HL-60/S4 (cell line): ENCODE measurements at regions not wholly inside any gene's neighbourhood (a gene's known extent, or its start where the extent isn't known, plus 50 kb on each side); places are given as distances from the start of the nearest gene placed in this dataset.
"Not testable (repeated sequence)": the region's sequence is repeated elsewhere in the genome, so short reads cannot be mapped to it uniquely, and the experiment has no call there.

Experiments
- in situ Hi-C: fragments of 300-500 bp; cut with MboI; formaldehyde crosslinking; loops from 2 replicates; pipeline ENCODE4 v1.14.3; 2022; ENCODE audit warnings: low sequenced_read_pairs

GRCh38 chr1:195851804-195852203 is 756.4 kb downstream of the KCNT2 start:
- in situ Hi-C loops: no loop called here

GRCh38 chr1:195851016-195851601 is 757.1 kb downstream of the KCNT2 start:
- in situ Hi-C loops: no loop called here

- in situ Hi-C loops: no loop called here
These were observed 759.1 kb downstream of the KCNT2 start for GRCh38 chr1:195849180-195849579.

GRCh38 chr1:195847957-195848875 is 760.0 kb downstream of the KCNT2 start:
- in situ Hi-C loops: not testable (repeated sequence)

GRCh38 chr1:195831789-195832188 is 776.5 kb downstream of the KCNT2 start:
- in situ Hi-C loops: no loop called here

DNA sequence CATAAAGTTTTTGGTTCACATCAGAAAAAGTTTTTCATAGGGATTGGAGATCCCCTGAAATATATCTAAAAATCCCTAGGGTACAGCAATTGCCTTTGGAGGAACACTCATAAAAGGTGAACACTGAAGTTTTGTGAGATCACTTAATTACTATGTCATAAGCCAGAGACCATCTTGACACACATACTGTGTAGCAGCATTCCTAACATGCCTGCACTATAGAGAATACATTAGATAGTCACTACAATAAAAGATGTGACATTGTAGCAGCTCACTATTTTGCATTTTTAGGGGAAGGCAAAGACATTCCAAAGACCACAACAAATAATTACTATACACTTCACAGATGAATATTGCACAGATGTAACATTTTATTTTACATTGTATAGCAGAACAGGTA is 779.9 kb downstream of the KCNT2 start:
- in situ Hi-C loops: no loop called here

GRCh38 chr1:195820925-195821324 is 787.3 kb downstream of the KCNT2 start:
- in situ Hi-C loops: no loop called here

DNA sequence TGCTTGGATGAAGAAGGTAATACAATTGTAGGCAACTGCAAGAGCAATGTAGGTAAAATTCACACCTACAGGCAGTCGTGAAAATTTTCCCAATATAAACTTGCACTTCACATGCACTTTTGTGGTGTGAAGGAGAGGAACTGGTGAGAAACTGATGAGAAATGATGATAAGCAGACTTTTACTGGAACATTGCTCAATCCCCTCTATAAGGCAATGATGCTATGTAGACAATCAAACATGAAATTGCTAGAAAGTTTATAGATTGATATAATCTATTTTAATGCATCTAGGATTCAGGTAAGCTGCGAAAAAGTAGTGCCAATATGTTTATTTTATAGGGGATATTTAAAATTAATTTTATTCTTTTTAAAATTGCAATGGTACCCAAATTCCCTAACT is 802.2 kb downstream of the KCNT2 start:
- in situ Hi-C loops: no loop called here

DNA sequence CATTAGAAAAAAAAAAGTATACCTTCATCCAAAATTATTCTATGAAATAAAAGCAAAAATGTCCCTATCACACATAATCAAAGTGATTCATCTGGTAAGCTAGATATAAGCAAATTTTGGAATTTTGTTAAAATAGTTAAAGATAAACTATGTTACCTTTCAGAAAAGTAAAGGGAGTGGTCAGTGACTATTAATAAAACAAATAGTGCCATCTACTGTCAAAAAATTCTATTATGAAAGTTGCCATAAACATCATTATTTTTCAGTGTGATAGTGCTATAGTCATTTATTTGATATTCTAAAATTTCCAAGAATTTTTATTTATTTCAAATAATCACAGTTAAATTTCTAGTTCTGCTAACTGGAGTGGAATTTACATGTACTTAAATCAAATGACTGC is 803.7 kb downstream of the KCNT2 start:
- in situ Hi-C loops: no loop called here

DNA sequence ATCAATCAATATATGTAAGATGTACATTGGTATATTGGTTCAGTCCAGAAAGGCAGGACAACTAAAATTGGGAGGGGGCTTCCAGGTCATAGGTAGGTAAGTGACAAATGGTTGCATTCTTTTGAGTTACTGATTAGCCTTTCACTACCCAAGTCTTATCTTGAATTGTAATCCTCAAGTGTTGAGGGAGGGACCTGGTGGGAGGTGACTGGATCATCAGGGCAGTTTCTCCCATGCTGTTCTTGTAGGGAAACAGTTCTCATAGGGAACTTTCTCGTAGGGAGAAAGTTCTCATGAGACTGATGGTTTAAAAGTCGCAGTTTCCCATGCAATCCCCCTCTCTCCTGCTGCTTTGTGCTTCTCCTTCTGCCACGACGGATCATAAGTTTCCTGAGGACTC is 809.2 kb downstream of the KCNT2 start:
- in situ Hi-C loops: no loop called here

- in situ Hi-C loops: no loop called here
These were observed 814.0 kb downstream of the KCNT2 start for GRCh38 chr1:195794225-195794624.

DNA sequence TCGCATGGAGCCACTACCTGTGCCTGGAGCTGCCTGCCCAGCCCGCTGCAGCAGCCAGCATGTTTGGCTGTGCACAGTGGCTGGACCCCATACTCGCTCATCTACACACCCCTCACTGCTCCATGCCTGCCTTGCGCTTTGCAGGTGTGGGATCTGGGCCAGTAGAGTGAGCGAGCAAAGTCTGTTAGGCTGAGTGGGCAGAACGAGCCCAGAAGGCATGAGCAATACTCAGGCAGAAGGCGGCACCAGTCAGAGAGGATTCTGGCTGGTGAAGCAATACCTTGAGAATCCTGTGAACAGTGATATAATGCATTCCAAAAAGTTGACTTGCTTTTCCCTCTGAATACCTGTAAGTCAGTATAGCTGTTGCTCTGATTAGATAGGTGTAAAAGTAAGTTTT is 816.4 kb downstream of the KCNT2 start:
- in situ Hi-C loops: no loop called here

DNA sequence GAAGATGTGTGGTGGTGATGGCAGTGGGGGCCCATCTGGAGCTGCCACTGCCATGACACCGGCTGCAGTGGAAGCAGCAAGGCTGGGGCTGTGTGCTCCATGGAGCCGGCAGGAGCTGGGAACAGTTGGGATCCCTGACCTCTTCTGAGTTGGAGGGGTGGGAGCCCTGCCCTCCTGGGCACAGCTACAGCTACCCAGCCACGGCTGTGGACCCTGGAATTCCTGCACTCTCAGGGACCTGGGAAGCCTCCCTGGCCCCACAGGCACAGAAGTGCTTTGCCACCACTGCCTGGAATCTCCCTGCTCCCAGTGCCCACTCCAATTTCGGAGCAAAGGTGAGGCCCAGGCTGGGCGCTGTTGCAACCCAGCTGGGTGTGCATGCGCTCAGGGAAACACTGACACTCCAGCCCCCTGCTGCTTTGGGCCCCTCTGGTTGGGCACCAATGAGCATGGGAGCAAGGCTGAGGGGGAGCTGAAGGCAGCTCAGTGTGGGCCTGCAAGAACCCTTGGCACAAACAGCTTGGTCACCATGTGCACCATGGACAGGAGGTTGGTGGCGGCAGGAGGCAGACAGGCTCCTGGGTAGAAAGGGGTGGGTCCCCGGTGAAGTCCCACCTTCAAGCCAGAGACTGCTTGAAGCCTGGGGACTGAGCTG is 817.6 kb downstream of the KCNT2 start:
- in situ Hi-C loops: no loop called here

- in situ Hi-C loops: no loop called here
These were observed 818.9 kb downstream of the KCNT2 start for GRCh38 chr1:195789321-195789720.

- in situ Hi-C loops: no loop called here
These were observed 819.5 kb downstream of the KCNT2 start for GRCh38 chr1:195788721-195789120.

DNA sequence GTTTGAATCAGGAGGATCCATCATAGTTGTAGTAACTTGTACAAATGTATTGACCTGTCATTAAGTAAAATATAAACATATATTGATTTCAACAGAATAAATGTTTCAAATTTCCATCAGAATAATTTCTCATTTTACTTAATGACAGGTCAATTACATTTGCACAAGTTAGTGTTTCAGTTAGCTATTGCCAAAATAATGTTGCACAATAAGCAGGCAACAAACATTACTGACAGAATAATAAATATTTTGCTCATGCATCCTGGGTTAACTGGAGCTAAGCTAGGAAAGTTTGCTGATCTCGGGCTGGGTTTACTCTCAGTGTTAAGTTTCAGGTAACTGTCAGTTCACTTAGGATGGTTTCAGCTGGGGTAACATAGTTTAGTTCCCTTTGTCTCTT is 822.4 kb downstream of the KCNT2 start:
- in situ Hi-C loops: no loop called here

DNA sequence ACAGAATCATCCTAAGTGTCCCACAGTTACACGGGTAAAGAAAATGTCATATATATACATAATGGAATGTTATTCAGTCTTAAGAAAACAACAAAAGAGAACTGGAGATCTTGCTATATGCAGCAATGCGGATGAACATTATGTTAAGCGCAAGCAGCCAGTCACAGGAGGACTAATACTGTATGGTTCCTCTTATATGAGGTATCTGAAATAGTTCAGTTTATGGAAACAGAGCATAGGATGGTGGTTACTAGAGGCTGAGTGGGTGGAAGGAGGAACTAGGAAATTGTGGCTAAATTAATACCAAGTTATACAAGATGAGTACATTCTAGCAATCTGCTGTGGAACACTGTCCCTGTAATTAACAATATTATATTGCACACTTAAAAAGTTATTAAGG is 834.3 kb downstream of the KCNT2 start:
- in situ Hi-C loops: no loop called here

- in situ Hi-C loops: no loop called here
These were observed 838.8 kb downstream of the KCNT2 start for GRCh38 chr1:195769461-195769860.

- in situ Hi-C loops: no loop called here
These were observed 839.3 kb downstream of the KCNT2 start for GRCh38 chr1:195768936-195769335.

- in situ Hi-C loops: no loop called here
These were observed 839.9 kb downstream of the KCNT2 start for GRCh38 chr1:195768377-195768776.

GRCh38 chr1:195766709-195767108 is 841.5 kb downstream of the KCNT2 start:
- in situ Hi-C loops: no loop called here

GRCh38 chr1:195765099-195765498 is 843.1 kb downstream of the KCNT2 start:
- in situ Hi-C loops: no loop called here
